ENCODE measurements at regions not wholly inside any gene's neighbourhood (a gene's known extent, or its start where the extent isn't known, plus 50 kb on each side); places are given as distances from the start of the nearest gene placed in this dataset.

DNA sequence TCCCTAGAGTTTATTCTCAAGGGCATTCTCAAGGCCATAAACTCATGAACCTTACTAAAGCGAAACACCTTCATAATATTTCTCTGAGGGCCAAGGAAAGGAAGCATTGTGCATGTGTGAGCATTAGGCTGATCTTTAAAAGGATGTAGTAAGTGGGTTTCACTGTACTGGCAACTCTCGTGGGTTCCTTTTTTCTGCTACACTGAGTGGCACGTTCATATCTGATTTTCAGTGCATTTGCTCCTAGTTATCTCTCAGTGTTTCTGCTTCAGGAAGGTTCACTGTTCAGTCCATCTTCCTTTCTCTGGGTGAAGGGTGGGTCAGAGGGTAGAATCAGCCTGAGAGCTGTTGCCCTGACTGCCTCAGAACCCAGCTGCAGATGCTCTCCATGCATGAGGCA, 192.8 kb upstream of the ADGRL2 start:
- TF ChIP-seq ZFP90 (CRISPR knock-in tag; IDR thresholded peaks at IDR 0.05; ENCODE audit: borderline replicate concordance), result no peak
- no peak for TF ChIP-seq MAFK (conservative IDR thresholded peaks at IDR 0.05 in 1 of 2, IDR thresholded peaks at IDR 0.05 in 1 of 2; ENCODE audit: low read length in 2 of 2)
- no peak for TF ChIP-seq EZH2 (conservative IDR thresholded peaks at IDR 0.05; ENCODE audit: low read depth, low read length)
- TF ChIP-seq CTCF (CRISPR knock-in tag; IDR thresholded peaks at IDR 0.05), result no peak
- no peak for TF ChIP-seq POLR2A (IDR thresholded peaks at IDR 0.05; ENCODE audit: insufficient read depth in 1 of 2, low read depth in 2 of 2, low read length in 2 of 2)
- TF ChIP-seq, protein P1, sequence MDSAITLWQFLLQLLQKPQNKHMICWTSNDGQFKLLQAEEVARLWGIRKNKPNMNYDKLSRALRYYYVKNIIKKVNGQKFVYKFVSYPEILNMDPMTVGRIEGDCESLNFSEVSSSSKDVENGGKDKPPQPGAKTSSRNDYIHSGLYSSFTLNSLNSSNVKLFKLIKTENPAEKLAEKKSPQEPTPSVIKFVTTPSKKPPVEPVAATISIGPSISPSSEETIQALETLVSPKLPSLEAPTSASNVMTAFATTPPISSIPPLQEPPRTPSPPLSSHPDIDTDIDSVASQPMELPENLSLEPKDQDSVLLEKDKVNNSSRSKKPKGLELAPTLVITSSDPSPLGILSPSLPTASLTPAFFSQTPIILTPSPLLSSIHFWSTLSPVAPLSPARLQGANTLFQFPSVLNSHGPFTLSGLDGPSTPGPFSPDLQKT (CRISPR knock-in tag; IDR thresholded peaks at IDR 0.05; ENCODE audit: borderline replicate concordance), result no peak
- TF ChIP-seq PHB2 (IDR thresholded peaks at IDR 0.05; ENCODE audit: partially characterized antibody), result no peak
- no peak for TF ChIP-seq ZBTB38 (CRISPR knock-in tag; IDR thresholded peaks at IDR 0.05)
- TF ChIP-seq CREM (IDR thresholded peaks at IDR 0.05), result no peak
- TF ChIP-seq CREM (CRISPR knock-in tag; IDR thresholded peaks at IDR 0.05), result no peak
- TF ChIP-seq, protein P2, sequence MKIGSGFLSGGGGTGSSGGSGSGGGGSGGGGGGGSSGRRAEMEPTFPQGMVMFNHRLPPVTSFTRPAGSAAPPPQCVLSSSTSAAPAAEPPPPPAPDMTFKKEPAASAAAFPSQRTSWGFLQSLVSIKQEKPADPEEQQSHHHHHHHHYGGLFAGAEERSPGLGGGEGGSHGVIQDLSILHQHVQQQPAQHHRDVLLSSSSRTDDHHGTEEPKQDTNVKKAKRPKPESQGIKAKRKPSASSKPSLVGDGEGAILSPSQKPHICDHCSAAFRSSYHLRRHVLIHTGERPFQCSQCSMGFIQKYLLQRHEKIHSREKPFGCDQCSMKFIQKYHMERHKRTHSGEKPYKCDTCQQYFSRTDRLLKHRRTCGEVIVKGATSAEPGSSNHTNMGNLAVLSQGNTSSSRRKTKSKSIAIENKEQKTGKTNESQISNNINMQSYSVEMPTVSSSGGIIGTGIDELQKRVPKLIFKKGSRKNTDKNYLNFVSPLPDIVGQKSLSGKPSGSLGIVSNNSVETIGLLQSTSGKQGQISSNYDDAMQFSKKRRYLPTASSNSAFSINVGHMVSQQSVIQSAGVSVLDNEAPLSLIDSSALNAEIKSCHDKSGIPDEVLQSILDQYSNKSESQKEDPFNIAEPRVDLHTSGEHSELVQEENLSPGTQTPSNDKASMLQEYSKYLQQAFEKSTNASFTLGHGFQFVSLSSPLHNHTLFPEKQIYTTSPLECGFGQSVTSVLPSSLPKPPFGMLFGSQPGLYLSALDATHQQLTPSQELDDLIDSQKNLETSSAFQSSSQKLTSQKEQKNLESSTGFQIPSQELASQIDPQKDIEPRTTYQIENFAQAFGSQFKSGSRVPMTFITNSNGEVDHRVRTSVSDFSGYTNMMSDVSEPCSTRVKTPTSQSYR (CRISPR knock-in tag; IDR thresholded peaks at IDR 0.05; ENCODE audit: borderline replicate concordance), result no peak

Data from HepG2 (cell line).